Body of pancreas (tissue), 4 donors: ENCODE measurements at regions not wholly inside any gene's neighbourhood (a gene's known extent, or its start where the extent isn't known, plus 50 kb on each side); places are given as distances from the start of the nearest gene placed in this dataset.
"Not testable (repeated sequence)": the region's sequence is repeated elsewhere in the genome, so short reads cannot be mapped to it uniquely, and the experiment has no call there.

Experiments
- POLR2A ChIP-seq, 3 donors: fragments of 450-650 bp; IDR thresholded peaks; one replicate each; pipeline ENCODE4 v1.6.1; 2016; ENCODE audit warnings: antibody characterized with exemption in 3 of 3, mild to moderate bottlenecking in 2 of 3
- TF ChIP-seq, protein P1 (sequence below), 7 experiments: fragments of 450-650 bp in 4 of 7; fragments of 200-600 bp in 3 of 7; sonication (generic) in 3 of 7; IDR thresholded peaks; one replicate each; pipeline ENCODE4 v1.5.1; 2016 to 2019; ENCODE audit warnings: antibody characterized with exemption in 7 of 7

DNA sequence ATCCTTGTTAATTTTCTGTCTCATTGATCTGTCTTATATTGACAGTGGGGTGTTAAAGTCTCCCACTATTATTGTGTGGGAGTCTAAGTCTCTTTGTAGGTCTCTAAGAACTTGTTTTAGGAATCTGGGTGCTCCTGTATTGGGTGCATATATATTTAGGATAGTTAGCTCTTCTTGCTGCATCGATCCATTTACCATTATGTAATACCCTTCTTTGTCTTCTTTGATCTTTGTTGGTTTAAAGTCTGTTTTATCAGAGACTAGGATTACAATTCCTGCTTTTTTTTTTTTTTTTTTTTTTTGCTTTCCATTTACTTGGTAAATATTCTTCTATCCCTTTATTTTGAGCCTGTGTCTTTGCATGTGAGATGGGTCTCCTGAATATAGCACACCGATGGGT lies 176.6 kb upstream of the SRD5A2 start:
- not testable (repeated sequence) for TF ChIP-seq POLR2A (IDR thresholded peaks at IDR 0.05)
- TF ChIP-seq, protein P1, sequence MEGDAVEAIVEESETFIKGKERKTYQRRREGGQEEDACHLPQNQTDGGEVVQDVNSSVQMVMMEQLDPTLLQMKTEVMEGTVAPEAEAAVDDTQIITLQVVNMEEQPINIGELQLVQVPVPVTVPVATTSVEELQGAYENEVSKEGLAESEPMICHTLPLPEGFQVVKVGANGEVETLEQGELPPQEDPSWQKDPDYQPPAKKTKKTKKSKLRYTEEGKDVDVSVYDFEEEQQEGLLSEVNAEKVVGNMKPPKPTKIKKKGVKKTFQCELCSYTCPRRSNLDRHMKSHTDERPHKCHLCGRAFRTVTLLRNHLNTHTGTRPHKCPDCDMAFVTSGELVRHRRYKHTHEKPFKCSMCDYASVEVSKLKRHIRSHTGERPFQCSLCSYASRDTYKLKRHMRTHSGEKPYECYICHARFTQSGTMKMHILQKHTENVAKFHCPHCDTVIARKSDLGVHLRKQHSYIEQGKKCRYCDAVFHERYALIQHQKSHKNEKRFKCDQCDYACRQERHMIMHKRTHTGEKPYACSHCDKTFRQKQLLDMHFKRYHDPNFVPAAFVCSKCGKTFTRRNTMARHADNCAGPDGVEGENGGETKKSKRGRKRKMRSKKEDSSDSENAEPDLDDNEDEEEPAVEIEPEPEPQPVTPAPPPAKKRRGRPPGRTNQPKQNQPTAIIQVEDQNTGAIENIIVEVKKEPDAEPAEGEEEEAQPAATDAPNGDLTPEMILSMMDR (IDR thresholded peaks at IDR 0.05), result not testable (repeated sequence)
